Testis (tissue), 2 donors: ENCODE measurements at regions not wholly inside any gene's neighbourhood (a gene's known extent, or its start where the extent isn't known, plus 50 kb on each side); places are given as distances from the start of the nearest gene placed in this dataset.

ENCODE experiments used
- CTCF ChIP-seq, 3 experiments: fragments of 450-650 bp in 2 of 3; fragments of 200-600 bp in 1 of 3; sonication (generic) in 1 of 3; IDR thresholded peaks; one replicate each; pipeline ENCODE4 v1.5.1; 2016 to 2019; ENCODE audit warnings: antibody characterized with exemption in 3 of 3, mild to moderate bottlenecking in 2 of 3, moderate library complexity in 1 of 3
- POLR2A ChIP-seq: fragments of 450-650 bp; IDR thresholded peaks from one replicate; pipeline ENCODE4 v1.6.1; 2017; ENCODE audit warnings: antibody characterized with exemption, mild to moderate bottlenecking, moderate library complexity

GRCh38 chr7:69531050-69531449 lies 67.2 kb upstream of the AUTS2 start:
- no peak for TF ChIP-seq CTCF (IDR thresholded peaks at IDR 0.05)
- TF ChIP-seq POLR2A: no peak
